ENCODE measurements at regions not wholly inside any gene's neighbourhood (a gene's known extent, or its start where the extent isn't known, plus 50 kb on each side); places are given as distances from the start of the nearest gene placed in this dataset.

GRCh38 chr3:191768421-191768820 is 307.5 kb downstream of the PYDC2 start:
- TF ChIP-seq POLR2AphosphoS5 (IDR thresholded peaks at IDR 0.05; ENCODE audit: low read depth, low read length) (no peak), CTCF (IDR thresholded peaks at IDR 0.05) (no peak)

All from Panc1 (cell line).